Ishikawa (cell line): ENCODE measurements at regions not wholly inside any gene's neighbourhood (a gene's known extent, or its start where the extent isn't known, plus 50 kb on each side); places are given as distances from the start of the nearest gene placed in this dataset.

ENCODE experiments used
- CEBPB ChIP-seq: IDR thresholded peaks from 2 replicates; pipeline ENCODE4 v1.6.1; 2012
- CREB1 ChIP-seq: IDR thresholded peaks from 2 replicates; pipeline ENCODE4 v1.6.1; 2012; ENCODE audit warnings: low read depth
- EGR1 ChIP-seq: IDR thresholded peaks from 2 replicates; pipeline ENCODE4 v1.6.1; 2012
- EP300 ChIP-seq: IDR thresholded peaks from 2 replicates; pipeline ENCODE4 v1.6.1; 2012; ENCODE audit warnings: borderline replicate concordance
- NFIC ChIP-seq: IDR thresholded peaks from 2 replicates; pipeline ENCODE4 v1.6.1; 2012
- RAD21 ChIP-seq: IDR thresholded peaks from 2 replicates; pipeline ENCODE4 v1.6.1; 2012; ENCODE audit warnings: low read depth
- TAF1 ChIP-seq: IDR thresholded peaks from 2 replicates; pipeline ENCODE4 v1.6.1; 2012; ENCODE audit warnings: low read depth, mild to moderate bottlenecking
- TCF12 ChIP-seq: IDR thresholded peaks from 2 replicates; pipeline ENCODE4 v1.6.1; 2012; ENCODE audit warnings: low read depth
- TEAD4 ChIP-seq: IDR thresholded peaks from 2 replicates; pipeline ENCODE4 v1.6.1; 2012
- YY1 ChIP-seq: IDR thresholded peaks from 2 replicates; pipeline ENCODE4 v1.6.1; 2012; ENCODE audit warnings: low read depth
- ZBTB7A ChIP-seq: IDR thresholded peaks from 2 replicates; pipeline ENCODE4 v1.6.1; 2012; ENCODE audit warnings: low read depth
- TF ChIP-seq, protein P1 (sequence below): IDR thresholded peaks from 2 replicates; pipeline ENCODE4 v1.6.1; 2012; ENCODE audit warnings: low read depth, mild to moderate bottlenecking
- TF ChIP-seq, protein P2 (sequence below): IDR thresholded peaks from 2 replicates; pipeline ENCODE4 v1.6.1; 2012

GRCh38 chr2:239739206-239739605 lies 285.9 kb downstream of the NDUFA10 start:
- TF ChIP-seq YY1 (no peak), EP300 (no peak), CEBPB (no peak), CREB1 (no peak), NFIC (no peak), ZBTB7A (no peak), TAF1 (no peak), RAD21 (no peak), TEAD4 (no peak), TCF12 (no peak), EGR1 (no peak)
- TF ChIP-seq, protein P1, sequence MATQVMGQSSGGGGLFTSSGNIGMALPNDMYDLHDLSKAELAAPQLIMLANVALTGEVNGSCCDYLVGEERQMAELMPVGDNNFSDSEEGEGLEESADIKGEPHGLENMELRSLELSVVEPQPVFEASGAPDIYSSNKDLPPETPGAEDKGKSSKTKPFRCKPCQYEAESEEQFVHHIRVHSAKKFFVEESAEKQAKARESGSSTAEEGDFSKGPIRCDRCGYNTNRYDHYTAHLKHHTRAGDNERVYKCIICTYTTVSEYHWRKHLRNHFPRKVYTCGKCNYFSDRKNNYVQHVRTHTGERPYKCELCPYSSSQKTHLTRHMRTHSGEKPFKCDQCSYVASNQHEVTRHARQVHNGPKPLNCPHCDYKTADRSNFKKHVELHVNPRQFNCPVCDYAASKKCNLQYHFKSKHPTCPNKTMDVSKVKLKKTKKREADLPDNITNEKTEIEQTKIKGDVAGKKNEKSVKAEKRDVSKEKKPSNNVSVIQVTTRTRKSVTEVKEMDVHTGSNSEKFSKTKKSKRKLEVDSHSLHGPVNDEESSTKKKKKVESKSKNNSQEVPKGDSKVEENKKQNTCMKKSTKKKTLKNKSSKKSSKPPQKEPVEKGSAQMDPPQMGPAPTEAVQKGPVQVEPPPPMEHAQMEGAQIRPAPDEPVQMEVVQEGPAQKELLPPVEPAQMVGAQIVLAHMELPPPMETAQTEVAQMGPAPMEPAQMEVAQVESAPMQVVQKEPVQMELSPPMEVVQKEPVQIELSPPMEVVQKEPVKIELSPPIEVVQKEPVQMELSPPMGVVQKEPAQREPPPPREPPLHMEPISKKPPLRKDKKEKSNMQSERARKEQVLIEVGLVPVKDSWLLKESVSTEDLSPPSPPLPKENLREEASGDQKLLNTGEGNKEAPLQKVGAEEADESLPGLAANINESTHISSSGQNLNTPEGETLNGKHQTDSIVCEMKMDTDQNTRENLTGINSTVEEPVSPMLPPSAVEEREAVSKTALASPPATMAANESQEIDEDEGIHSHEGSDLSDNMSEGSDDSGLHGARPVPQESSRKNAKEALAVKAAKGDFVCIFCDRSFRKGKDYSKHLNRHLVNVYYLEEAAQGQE: no peak
- TF ChIP-seq, protein P2, sequence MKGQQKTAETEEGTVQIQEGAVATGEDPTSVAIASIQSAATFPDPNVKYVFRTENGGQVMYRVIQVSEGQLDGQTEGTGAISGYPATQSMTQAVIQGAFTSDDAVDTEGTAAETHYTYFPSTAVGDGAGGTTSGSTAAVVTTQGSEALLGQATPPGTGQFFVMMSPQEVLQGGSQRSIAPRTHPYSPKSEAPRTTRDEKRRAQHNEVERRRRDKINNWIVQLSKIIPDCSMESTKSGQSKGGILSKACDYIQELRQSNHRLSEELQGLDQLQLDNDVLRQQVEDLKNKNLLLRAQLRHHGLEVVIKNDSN: no peak
